DMS153 treated with DMSO at 0.1 percent for 48 hours (cell line): ENCODE measurements at regions not wholly inside any gene's neighbourhood (a gene's known extent, or its start where the extent isn't known, plus 50 kb on each side); places are given as distances from the start of the nearest gene placed in this dataset.

Source experiments
- DNase-seq: peaks from one replicate; lab custom pipeline; 2025; ENCODE audit not compliant: unreplicated experiment; lab: John Stamatoyannopoulos, UW

GRCh38 chr4:89556601-89557305, 249.2 kb upstream of the GPRIN3 start:
- no peak for DNase-seq

GRCh38 chr4:89551191-89551590, 243.6 kb upstream of the GPRIN3 start:
- DNase-seq: no peak

- no peak for DNase-seq
Measured at GRCh38 chr4:89549907-89550306, 242.3 kb upstream of the GPRIN3 start.

- no peak for DNase-seq
Measured at GRCh38 chr4:89545315-89545714, 237.7 kb upstream of the GPRIN3 start.

- DNase-seq: no peak
Measured at GRCh38 chr4:89541998-89542397, 234.4 kb upstream of the GPRIN3 start.

- no peak for DNase-seq
Measured at GRCh38 chr4:89539797-89540711, 232.5 kb upstream of the GPRIN3 start.

- no peak for DNase-seq
Measured at GRCh38 chr4:89539374-89539773, 231.8 kb upstream of the GPRIN3 start.

GRCh38 chr4:89538886-89539285, 231.3 kb upstream of the GPRIN3 start:
- DNase-seq: no peak

- no peak for DNase-seq
Measured at GRCh38 chr4:89538171-89538570, 230.6 kb upstream of the GPRIN3 start.

GRCh38 chr4:89537281-89537680, 229.7 kb upstream of the GPRIN3 start:
- DNase-seq: no peak

- no peak for DNase-seq
Measured at GRCh38 chr4:89535251-89535650, 227.7 kb upstream of the GPRIN3 start.

GRCh38 chr4:89534356-89534755, 226.8 kb upstream of the GPRIN3 start:
- DNase-seq: no peak

GRCh38 chr4:89531932-89532640, 224.5 kb upstream of the GPRIN3 start:
- DNase-seq: no peak

GRCh38 chr4:89528526-89529133, 221.0 kb upstream of the GPRIN3 start:
- DNase-seq: no peak

GRCh38 chr4:89521826-89522225, 214.2 kb upstream of the GPRIN3 start:
- no peak for DNase-seq

- no peak for DNase-seq
Measured at GRCh38 chr4:89519771-89520320, 212.2 kb upstream of the GPRIN3 start.

- DNase-seq: no peak
Measured at GRCh38 chr4:89518259-89518658, 210.7 kb upstream of the GPRIN3 start.

GRCh38 chr4:89514811-89515210, 207.2 kb upstream of the GPRIN3 start:
- DNase-seq: no peak

- no peak for DNase-seq
Measured at GRCh38 chr4:89511776-89512175, 204.2 kb upstream of the GPRIN3 start.

GRCh38 chr4:89509708-89510281, 202.2 kb upstream of the GPRIN3 start:
- no peak for DNase-seq
